ENCODE measurements at regions not wholly inside any gene's neighbourhood (a gene's known extent, or its start where the extent isn't known, plus 50 kb on each side); places are given as distances from the start of the nearest gene placed in this dataset.
"Not testable (repeated sequence)": the region's sequence is repeated elsewhere in the genome, so short reads cannot be mapped to it uniquely, and the experiment has no call there.

DNA sequence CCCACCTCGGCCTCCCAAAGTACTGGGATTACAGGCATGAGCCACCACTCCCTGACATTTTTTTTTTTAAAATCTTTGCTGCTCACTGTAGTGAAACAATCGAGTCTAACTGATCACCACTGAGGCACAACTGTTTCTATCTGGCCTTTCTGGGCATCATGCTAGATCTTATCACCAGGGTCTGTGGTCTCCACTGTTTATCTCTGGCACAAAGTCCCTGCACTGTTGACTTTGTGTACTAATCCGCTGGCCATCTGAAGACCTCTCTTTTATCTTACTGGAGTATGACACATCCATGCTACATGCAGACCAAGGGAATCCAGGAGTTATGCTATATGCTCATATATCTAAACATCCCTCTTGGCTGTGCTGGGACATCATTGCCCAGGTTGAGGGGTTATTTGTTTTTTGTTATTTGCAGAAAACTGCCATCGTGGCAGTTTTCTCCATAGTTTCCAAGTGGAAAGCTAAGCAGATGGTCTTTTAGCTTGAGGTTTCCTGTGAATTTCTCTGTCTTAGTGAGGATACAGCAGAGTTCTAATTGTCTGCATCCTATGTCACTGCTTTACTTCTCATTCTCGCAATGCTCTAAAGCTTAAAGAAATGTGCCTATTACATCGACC lies 456.9 kb downstream of the CCER1 start:
- no peak for DNase-seq

DNA sequence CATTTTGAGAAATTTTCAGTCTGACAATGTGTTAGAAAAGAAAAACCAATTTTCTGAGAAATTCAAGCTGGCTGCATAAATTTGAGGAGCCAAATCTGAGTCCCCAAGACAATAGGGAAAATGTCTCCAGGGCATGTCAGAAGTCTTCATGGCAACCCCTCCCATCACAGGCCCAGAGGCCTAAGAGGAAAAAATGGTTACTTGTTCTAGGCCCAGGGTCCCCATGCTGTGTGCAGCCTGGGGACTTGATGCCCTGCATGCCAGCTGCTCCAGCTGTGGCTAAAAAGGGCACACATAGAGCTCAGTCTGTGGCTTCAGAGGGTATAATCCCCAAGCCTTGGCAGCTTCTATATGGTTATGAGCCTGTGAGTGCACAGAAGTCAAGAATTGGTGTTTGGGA lies 464.6 kb downstream of the CCER1 start:
- no peak for DNase-seq

- DNase-seq = no peak
These were observed 465.8 kb downstream of the CCER1 start for GRCh38 chr12:90489141-90489540.

GRCh38 chr12:90485560-90485959 lies 469.4 kb downstream of the CCER1 start:
- no peak for DNase-seq

DNA sequence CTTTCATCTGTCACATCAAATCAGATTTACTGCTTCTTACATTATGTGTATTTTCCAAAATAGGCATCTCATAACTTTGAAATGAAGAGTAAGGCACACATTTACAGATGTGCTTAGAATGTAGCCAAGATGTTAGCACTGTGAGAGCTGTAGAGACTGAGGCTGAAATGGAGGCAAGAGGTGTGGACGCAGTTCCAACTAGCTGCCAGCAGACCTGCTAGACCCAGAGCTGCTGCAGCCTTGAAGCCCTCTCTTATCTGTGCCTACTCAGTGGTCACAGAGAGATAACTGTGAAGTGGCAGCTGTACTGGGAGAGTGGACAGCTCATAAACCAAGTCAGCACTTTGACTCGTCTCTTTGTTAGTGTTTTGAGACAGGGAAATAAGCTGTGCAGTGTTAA lies 470.9 kb downstream of the CCER1 start:
- no peak for DNase-seq

GRCh38 chr12:90481748-90482147 lies 473.2 kb downstream of the CCER1 start:
- DNase-seq = no peak

GRCh38 chr12:90479237-90479636 lies 475.7 kb downstream of the CCER1 start:
- DNase-seq = no peak

DNA sequence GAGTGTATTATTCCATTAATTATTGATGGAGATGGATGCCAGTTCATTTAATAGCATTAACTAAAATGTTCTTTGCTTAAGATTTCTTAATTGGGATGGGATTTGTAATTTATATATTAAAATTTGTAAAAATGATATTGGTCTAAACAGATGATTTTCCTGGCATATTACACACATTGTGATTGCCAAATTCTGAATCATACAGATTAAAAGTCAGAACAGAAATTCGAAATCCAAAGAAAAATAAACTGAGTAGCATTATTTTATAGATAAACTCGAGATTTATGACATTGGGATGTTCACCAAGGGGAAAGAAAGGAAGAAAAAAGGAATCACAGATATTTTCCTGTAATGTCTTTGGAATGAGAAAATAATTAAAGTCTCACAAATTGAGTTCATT lies 481.1 kb downstream of the CCER1 start:
- no peak for DNase-seq

GRCh38 chr12:90460681-90461080 lies 494.3 kb downstream of the CCER1 start:
- no peak for DNase-seq

DNA sequence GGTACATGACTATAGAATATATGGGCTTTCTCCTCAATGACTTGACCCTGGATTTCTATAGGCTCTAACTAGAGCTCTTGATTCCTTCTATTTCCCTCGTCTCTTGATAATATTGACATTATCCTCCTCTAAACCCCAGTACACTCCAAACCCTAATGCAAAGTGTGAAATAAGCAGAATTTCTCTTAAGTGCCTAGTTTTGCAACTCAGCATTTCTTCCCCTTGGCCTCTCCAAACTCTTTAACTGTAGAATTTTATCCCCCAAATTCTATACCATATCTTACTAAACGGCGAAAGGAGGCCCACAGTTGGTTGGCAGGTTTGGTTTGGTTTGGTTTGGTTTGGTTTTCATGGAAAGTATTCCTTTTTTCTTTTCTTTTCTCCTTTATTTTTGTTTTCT lies 498.7 kb downstream of the CCER1 start:
- no peak for DNase-seq

GRCh38 chr12:90455756-90456155 lies 499.2 kb downstream of the CCER1 start:
- no peak for DNase-seq

DNA sequence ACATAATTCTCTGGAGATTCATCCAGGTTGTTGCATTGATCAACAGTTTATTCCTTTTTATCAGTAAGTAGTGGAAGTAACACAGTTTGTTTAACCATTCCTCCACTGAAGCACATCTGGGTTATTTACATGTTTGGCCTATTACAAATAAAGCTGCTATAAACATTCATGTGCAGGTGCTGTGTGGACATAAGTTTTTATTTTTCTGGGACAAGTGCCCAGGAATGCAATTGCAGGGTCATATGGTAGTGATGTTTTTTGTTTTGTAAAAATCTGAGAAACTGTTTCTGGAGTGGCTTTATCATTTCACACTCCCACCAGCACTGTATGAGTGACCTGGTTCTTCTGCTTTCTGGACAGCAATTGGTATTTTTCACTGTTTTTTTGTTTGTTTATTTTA lies 505.4 kb downstream of the CCER1 start:
- DNase-seq = no peak

DNA sequence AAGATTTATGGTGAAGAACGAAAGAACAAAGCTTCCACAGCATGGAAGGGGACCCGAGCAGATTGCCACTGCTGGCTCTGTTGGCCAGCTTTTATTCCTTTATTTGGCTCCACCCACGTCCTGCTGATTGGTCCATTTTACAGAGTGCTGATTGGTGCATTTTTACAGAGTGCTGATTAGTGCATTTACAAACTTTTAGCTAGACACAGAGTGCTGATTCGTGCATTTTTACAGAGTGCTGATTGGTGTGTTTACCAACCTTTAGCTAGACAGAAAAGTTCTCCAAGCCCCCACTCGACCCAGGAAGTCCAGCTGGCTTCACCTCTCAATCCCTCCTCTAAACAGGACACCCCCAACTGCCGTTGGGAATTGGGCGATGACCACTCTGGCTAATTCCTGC lies 511.5 kb downstream of the CCER1 start:
- DNase-seq = not testable (repeated sequence)

- DNase-seq = no peak
These were observed 513.5 kb downstream of the CCER1 start for GRCh38 chr12:90441431-90441830.

DNA sequence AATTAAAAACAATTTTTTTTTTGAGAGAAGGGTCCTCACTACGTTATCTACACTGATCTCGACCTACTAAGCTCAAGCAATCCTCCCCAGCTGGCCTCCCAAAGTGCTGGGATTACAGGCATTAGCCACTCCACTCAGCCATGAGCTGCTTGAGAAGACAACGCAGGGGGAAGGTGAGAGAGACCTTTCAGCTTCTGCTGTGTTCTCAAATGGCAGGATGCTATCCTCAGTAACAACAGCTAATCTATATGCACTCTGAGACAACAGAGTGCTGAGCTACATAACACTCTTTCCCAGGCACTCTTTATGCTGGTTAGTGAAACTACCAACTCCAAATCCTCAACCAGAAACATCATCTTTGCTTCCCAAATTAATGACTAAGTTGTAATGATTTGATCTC lies 526.1 kb downstream of the CCER1 start:
- no peak for DNase-seq

- DNase-seq = no peak
These were observed 526.5 kb downstream of the CCER1 start for GRCh38 chr12:90428465-90428864.

DNA sequence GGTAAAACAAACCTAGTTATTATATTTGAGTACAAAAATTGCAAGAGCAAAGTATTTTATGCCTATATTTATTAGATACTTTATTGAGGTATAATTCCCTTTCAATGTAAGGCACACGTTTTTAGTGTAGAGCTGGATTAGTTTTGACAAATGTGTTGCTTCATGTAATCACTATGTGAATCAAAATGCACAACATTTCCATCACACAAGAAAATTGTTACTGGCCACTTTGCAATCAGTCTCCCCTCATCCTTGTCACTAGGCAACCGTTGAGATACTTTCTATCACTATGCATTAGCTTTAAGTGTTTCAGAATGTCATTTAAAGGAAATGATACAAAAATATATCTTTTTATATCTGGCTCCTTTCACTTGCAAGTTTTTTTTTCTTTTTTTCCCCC lies 531.0 kb downstream of the CCER1 start:
- no peak for DNase-seq

- DNase-seq = no peak
These were observed 544.0 kb downstream of the CCER1 start for GRCh38 chr12:90410962-90411361.

- DNase-seq = no peak
These were observed 547.1 kb downstream of the CCER1 start for GRCh38 chr12:90407841-90408240.

GRCh38 chr12:90404071-90404470 lies 550.9 kb downstream of the CCER1 start:
- no peak for DNase-seq

GRCh38 chr12:90401185-90401584 lies 553.8 kb downstream of the CCER1 start:
- no peak for DNase-seq

DNA sequence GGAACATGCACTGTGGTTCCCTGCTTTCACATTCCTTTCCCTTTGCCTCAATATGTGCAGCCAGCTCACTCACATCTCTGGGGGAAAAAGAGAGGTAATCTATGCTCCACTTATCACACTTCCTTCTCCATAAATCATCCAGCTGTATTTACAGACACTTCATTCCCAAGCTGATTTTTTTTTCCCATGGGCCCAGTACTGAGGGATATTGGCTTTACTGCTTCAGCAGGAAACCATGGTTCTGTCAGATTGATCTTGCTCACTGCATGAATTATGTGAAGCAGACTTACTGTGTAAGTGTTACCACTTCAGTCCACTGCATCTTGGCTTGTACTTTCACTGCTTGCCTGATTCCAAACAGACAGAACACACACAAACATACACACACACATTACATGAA lies 555.6 kb downstream of the CCER1 start:
- DNase-seq = no peak

DNA sequence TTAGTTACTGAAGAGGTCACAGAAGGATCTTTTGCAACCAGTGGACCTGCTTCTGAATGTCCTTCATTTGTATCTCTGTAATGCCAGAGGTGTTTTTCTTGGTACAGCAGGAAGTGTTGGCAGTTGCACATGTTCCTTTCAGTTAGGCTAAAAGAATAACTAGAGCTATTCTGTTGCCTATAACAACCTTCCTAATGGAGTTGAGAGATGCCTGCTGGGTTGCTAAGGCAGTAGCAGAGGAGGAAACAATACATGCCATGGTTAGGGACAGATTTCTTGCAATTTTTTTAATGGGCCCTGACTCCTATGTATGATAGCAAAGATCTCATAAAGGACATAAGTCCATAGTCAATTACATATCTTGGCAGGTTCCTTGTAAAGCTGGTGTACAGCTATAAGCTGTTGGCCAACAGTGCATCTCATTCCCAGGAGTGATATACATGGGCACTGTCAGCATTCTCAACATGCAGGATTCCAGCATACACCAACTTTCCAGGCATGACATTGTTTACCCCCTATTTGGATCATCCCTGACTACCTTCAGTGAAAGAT lies 556.6 kb downstream of the CCER1 start:
- DNase-seq = no peak

DNA sequence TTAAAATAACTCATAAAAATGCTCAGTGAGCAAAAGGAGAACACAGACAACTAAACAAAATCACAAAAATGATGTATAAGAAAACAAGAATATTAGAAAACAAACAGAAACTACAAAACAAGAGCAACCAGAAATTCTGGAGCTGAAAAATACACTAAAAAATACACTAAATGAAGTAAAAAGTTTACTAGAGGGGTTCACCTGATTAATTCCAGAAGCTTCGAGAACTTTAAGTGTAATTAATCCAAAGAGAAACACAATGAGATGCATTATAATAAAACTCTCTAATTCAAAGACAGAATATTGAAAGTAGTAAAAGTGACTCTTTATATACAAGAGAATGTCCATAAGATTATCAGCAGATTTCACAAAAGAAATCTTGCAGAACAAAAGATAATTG lies 558.4 kb downstream of the CCER1 start:
- no peak for DNase-seq

DNA sequence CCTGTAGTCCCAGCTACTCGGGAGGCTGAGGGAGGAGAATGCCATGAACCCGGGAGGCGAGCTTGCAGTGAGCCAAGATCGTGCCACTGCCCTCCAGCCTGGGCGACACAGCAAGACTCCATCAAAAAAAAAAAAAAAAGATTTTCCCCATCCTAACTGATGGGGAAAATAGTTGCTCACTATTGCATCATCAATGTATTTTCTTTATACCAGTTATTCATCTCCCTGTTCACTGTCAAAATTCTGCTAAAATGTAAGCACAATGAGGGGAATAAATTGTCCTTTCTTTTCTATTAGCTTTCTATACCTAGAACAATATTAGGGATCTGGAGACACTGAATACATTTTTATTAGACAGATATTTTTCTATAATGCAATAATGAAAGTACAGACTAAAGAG lies 561.3 kb downstream of the CCER1 start:
- DNase-seq = no peak

All from NCI-H1930 (cell line).